ACC112 (cell line): ENCODE measurements at regions not wholly inside any gene's neighbourhood (a gene's known extent, or its start where the extent isn't known, plus 50 kb on each side); places are given as distances from the start of the nearest gene placed in this dataset.
"Not testable (repeated sequence)": the region's sequence is repeated elsewhere in the genome, so short reads cannot be mapped to it uniquely, and the experiment has no call there.

ENCODE experiments used
- H2AFZ ChIP-seq: fragments of 200-600 bp; sonication (generic); one replicate; pipeline ENCODE4 v1.6.0; 2017; ENCODE audit warnings: antibody characterized with exemption, low read length; ENCODE audit not compliant: unreplicated experiment
- H3K27ac ChIP-seq: fragments of 200-600 bp; sonication (generic); 2 replicates; pipeline ENCODE4 v1.5.1; 2014; ENCODE audit warnings: low read depth, mild to moderate bottlenecking, antibody characterized with exemption, low read length, moderate library complexity
- H3K27me3 ChIP-seq: fragments of 200-600 bp; sonication (generic); 2 replicates; pipeline ENCODE4 v1.6.1; 2014; ENCODE audit warnings: mild to moderate bottlenecking, antibody characterized with exemption, low read length, moderate library complexity, mixed read lengths; ENCODE audit not compliant: insufficient read depth
- H3K36me3 ChIP-seq: fragments of 200-600 bp; sonication (generic); 2 replicates; pipeline ENCODE4 v1.6.1; 2016; ENCODE audit warnings: mild to moderate bottlenecking, antibody characterized with exemption, low read length, moderate library complexity, mixed read lengths; ENCODE audit not compliant: insufficient read depth
- H3K4me1 ChIP-seq: fragments of 200-600 bp; sonication (generic); one replicate; pipeline ENCODE4 v1.6.1; 2016; ENCODE audit warnings: low read length, mixed read lengths; ENCODE audit not compliant: insufficient read depth, unreplicated experiment, control insufficient read depth
- H3K4me3 ChIP-seq: fragments of 200-600 bp; sonication (generic); 2 replicates; pipeline ENCODE4 v1.5.1; 2014; ENCODE audit warnings: mild to moderate bottlenecking, low read depth, low read length
- H3K79me2 ChIP-seq: fragments of 200-600 bp; sonication (generic); one replicate; pipeline ENCODE4 v1.6.0; 2016; ENCODE audit warnings: low read length; ENCODE audit not compliant: control insufficient read depth, unreplicated experiment, insufficient read depth

- Histone ChIP-seq H3K36me3 (no peaks in the 10 kb centered on the region), H3K4me1 (no peaks in the 10 kb centered on the region), H3K27me3 (no peaks in the 10 kb centered on the region; the same call in 1 of the 2 replicates), H3K79me2 (no peaks in the 10 kb centered on the region), H2AFZ (no peak overlapping the region), H3K27ac (no peak overlapping the region), H3K4me3 (no peak overlapping the region)
Measured at GRCh38 chr10:78210548-78210947, 176.9 kb downstream of the RPS24 start.

GRCh38 chr10:78210976-78211375, 177.3 kb downstream of the RPS24 start:
- Histone ChIP-seq H3K36me3 (no peaks in the 10 kb centered on the region), H3K4me3 (no peak overlapping the region), H3K27ac (no peak overlapping the region), H2AFZ (no peak overlapping the region), H3K27me3 (no peaks in the 10 kb centered on the region; the same call in 1 of the 2 replicates), H3K4me1 (no peaks in the 10 kb centered on the region), H3K79me2 (no peaks in the 10 kb centered on the region)

GRCh38 chr10:78211561-78212051, 177.9 kb downstream of the RPS24 start:
- Histone ChIP-seq H3K27me3 (no peaks in the 10 kb centered on the region; the same call in 1 of the 2 replicates), H3K79me2 (no peaks in the 10 kb centered on the region), H2AFZ (no peak overlapping the region), H3K27ac (no peak overlapping the region), H3K4me1 (no peaks in the 10 kb centered on the region), H3K4me3 (no peak overlapping the region), H3K36me3 (no peaks in the 10 kb centered on the region)

- no peak overlapping the region for H3K4me3 ChIP-seq
- no peaks in the 10 kb centered on the region for H3K79me2 ChIP-seq
- H3K27me3 ChIP-seq: no peaks in the 10 kb centered on the region
- no peak overlapping the region for H2AFZ ChIP-seq
- no peak overlapping the region for H3K27ac ChIP-seq
- H3K4me1 ChIP-seq: no peaks in the 10 kb centered on the region
- H3K36me3 ChIP-seq: no peaks in the 10 kb centered on the region
Measured at GRCh38 chr10:78212060-78212785, 178.6 kb downstream of the RPS24 start.

- no peak overlapping the region for H2AFZ ChIP-seq
- H3K27me3 ChIP-seq: no peaks in the 10 kb centered on the region
- H3K36me3 ChIP-seq: no peaks in the 10 kb centered on the region
- H3K4me1 ChIP-seq: no peaks in the 10 kb centered on the region
- H3K4me3 ChIP-seq: no peak overlapping the region
- H3K27ac ChIP-seq: no peak overlapping the region
- no peaks in the 10 kb centered on the region for H3K79me2 ChIP-seq
Measured at GRCh38 chr10:78212786-78213175, 179.1 kb downstream of the RPS24 start.

- H3K4me1 ChIP-seq: no peaks in the 10 kb centered on the region
- no peaks in the 10 kb centered on the region for H3K27me3 ChIP-seq
- no peak overlapping the region for H3K4me3 ChIP-seq
- no peaks in the 10 kb centered on the region for H3K79me2 ChIP-seq
- no peak overlapping the region for H3K27ac ChIP-seq
- no peaks in the 10 kb centered on the region for H3K36me3 ChIP-seq
- H2AFZ ChIP-seq: no peak overlapping the region
Measured at GRCh38 chr10:78214955-78215354, 181.3 kb downstream of the RPS24 start.

- H3K4me1 ChIP-seq: no peaks in the 10 kb centered on the region
- no peak overlapping the region for H3K27ac ChIP-seq
- no peaks in the 10 kb centered on the region for H3K27me3 ChIP-seq
- H2AFZ ChIP-seq: no peak overlapping the region
- no peaks in the 10 kb centered on the region for H3K79me2 ChIP-seq
- no peak overlapping the region for H3K4me3 ChIP-seq
- H3K36me3 ChIP-seq: no peaks in the 10 kb centered on the region
Measured at GRCh38 chr10:78215645-78216044, 182.0 kb downstream of the RPS24 start.

- Histone ChIP-seq H2AFZ (no peak overlapping the region), H3K27ac (no peak overlapping the region), H3K36me3 (no peaks in the 10 kb centered on the region), H3K79me2 (no peaks in the 10 kb centered on the region), H3K4me3 (no peak overlapping the region), H3K4me1 (no peaks in the 10 kb centered on the region), H3K27me3 (no peaks in the 10 kb centered on the region)
Measured at GRCh38 chr10:78217336-78217735, 183.7 kb downstream of the RPS24 start.

GRCh38 chr10:78218798-78219490, 185.3 kb downstream of the RPS24 start:
- H3K4me3 ChIP-seq: no peak overlapping the region

GRCh38 chr10:78219568-78219967, 185.9 kb downstream of the RPS24 start:
- not testable (repeated sequence) for H3K4me3 ChIP-seq, H3K36me3 ChIP-seq, H3K4me1 ChIP-seq, H2AFZ ChIP-seq, H3K27me3 ChIP-seq, H3K79me2 ChIP-seq, H3K27ac ChIP-seq

More at GRCh38 chr10:78218798-78219490, 185.3 kb downstream of the RPS24 start:
- no peak overlapping the region for H3K27ac ChIP-seq
- H2AFZ ChIP-seq: no peak overlapping the region
- H3K79me2 ChIP-seq: no peaks in the 10 kb centered on the region
- no peaks in the 10 kb centered on the region for H3K27me3 ChIP-seq
- no peaks in the 10 kb centered on the region for H3K36me3 ChIP-seq
- H3K4me1 ChIP-seq: no peaks in the 10 kb centered on the region

- peaks cover 10% of the 10 kb centered on the region for H3K4me1 ChIP-seq
- no peaks in the 10 kb centered on the region for H3K36me3 ChIP-seq
- H3K27me3 ChIP-seq: no peaks in the 10 kb centered on the region
- no peak overlapping the region for H2AFZ ChIP-seq
- H3K4me3 ChIP-seq: no peak overlapping the region
- H3K27ac ChIP-seq: no peak overlapping the region
- no peaks in the 10 kb centered on the region for H3K79me2 ChIP-seq
Measured at GRCh38 chr10:78220781-78221180, 187.1 kb downstream of the RPS24 start.
